H9 (cell line): ENCODE measurements at regions not wholly inside any gene's neighbourhood (a gene's known extent, or its start where the extent isn't known, plus 50 kb on each side); places are given as distances from the start of the nearest gene placed in this dataset.

Experiments used
- DNase-seq: peaks from one replicate; pipeline ENCODE4 v3.0.0-alpha.2; 2017
- H2AFZ ChIP-seq: one replicate; pipeline ENCODE4 v1.6.1; 2013; ENCODE audit warnings: mild to moderate bottlenecking, low read length, control low read depth, moderate library complexity
- H2AK5ac ChIP-seq: 2 replicates; pipeline ENCODE4 v1.6.1; 2013; ENCODE audit warnings: low read length, control low read depth, mixed read lengths; ENCODE audit not compliant: insufficient read length
- H2BK120ac ChIP-seq: one replicate; pipeline ENCODE4 v1.6.1; 2013; ENCODE audit warnings: low read depth, mild to moderate bottlenecking, low read length, control low read depth, inconsistent platforms; ENCODE audit not compliant: poor library complexity, severe bottlenecking
- H2BK12ac ChIP-seq: 2 replicates; pipeline ENCODE4 v1.6.1; 2013; ENCODE audit warnings: low read length, control low read depth, mixed read lengths, low read depth; ENCODE audit not compliant: insufficient read length
- H2BK15ac ChIP-seq: 2 replicates; pipeline ENCODE4 v1.6.1; 2013; ENCODE audit warnings: low read depth, low read length, control low read depth
- H2BK20ac ChIP-seq: one replicate; pipeline ENCODE4 v1.6.1; 2013; ENCODE audit warnings: low read depth, mild to moderate bottlenecking, low read length, control low read depth, inconsistent platforms; ENCODE audit not compliant: poor library complexity, severe bottlenecking
- H2BK5ac ChIP-seq: 2 replicates; pipeline ENCODE4 v1.6.1; 2013; ENCODE audit warnings: low read length, control low read depth, mixed read lengths; ENCODE audit not compliant: insufficient read length
- H3K14ac ChIP-seq: 2 replicates; pipeline ENCODE4 v1.6.1; 2013; ENCODE audit warnings: low read length, control low read depth; ENCODE audit not compliant: insufficient read depth
- H3K18ac ChIP-seq: 2 replicates; pipeline ENCODE4 v1.6.1; 2013; ENCODE audit warnings: low read depth, mild to moderate bottlenecking, mixed read lengths, low read length, control low read depth; ENCODE audit not compliant: insufficient read length
- H3K23ac ChIP-seq: 2 replicates; pipeline ENCODE4 v1.6.1; 2013; ENCODE audit warnings: low read length, control low read depth, mixed read lengths, low read depth; ENCODE audit not compliant: insufficient read length
- H3K23me2 ChIP-seq: 2 replicates; pipeline ENCODE4 v1.6.1; 2013; ENCODE audit warnings: low read depth, mild to moderate bottlenecking, mixed read lengths, low read length, control low read depth; ENCODE audit not compliant: insufficient read length, poor library complexity, severe bottlenecking
- H3K27ac ChIP-seq: 2 replicates; pipeline ENCODE4 v1.5.1; 2013; ENCODE audit warnings: low read length, control low read depth, mixed read lengths, low read depth; ENCODE audit not compliant: insufficient read length
- H3K27me3 ChIP-seq: 2 replicates; pipeline ENCODE4 v1.6.1; 2013; ENCODE audit warnings: low read length, control low read depth, inconsistent platforms; ENCODE audit not compliant: insufficient read depth
- H3K4ac ChIP-seq: 2 replicates; pipeline ENCODE4 v1.6.1; 2013; ENCODE audit warnings: low read depth, mild to moderate bottlenecking, control low read depth, inconsistent platforms, low read length, moderate library complexity
- H3K4me1 ChIP-seq: 2 replicates; pipeline ENCODE4 v1.6.1; 2013; ENCODE audit warnings: low read length, control low read depth, inconsistent platforms; ENCODE audit not compliant: insufficient read depth
- H3K4me2 ChIP-seq: 2 replicates; pipeline ENCODE4 v1.6.1; 2013; ENCODE audit warnings: low read length, control low read depth, mixed read lengths; ENCODE audit not compliant: insufficient read length, insufficient read depth
- H3K56ac ChIP-seq: 2 replicates; pipeline ENCODE4 v1.6.1; 2013; ENCODE audit warnings: low read depth, mild to moderate bottlenecking, mixed read lengths, low read length, control low read depth; ENCODE audit not compliant: insufficient read length
- H3K79me1 ChIP-seq: 2 replicates; pipeline ENCODE4 v1.6.1; 2013; ENCODE audit warnings: low read depth, mild to moderate bottlenecking, moderate library complexity, low read length, control low read depth, inconsistent platforms; ENCODE audit not compliant: insufficient read depth, poor library complexity, severe bottlenecking
- H3K79me2 ChIP-seq: 2 replicates; pipeline ENCODE4 v1.6.1; 2013; ENCODE audit warnings: low read length, control low read depth, inconsistent platforms; ENCODE audit not compliant: insufficient read depth
- H3K9ac ChIP-seq: 2 replicates; pipeline ENCODE4 v1.6.1; 2013; ENCODE audit warnings: low read length, control low read depth, mixed read lengths; ENCODE audit not compliant: insufficient read length; ENCODE audit errors: extremely low read depth
- H3K9me3 ChIP-seq: one replicate; pipeline ENCODE4 v1.6.1; 2013; ENCODE audit warnings: low read depth, low read length, inconsistent platforms; ENCODE audit not compliant: control insufficient read depth
- H3T11ph ChIP-seq: one replicate; pipeline ENCODE4 v1.6.1; 2013; ENCODE audit warnings: mild to moderate bottlenecking, low read length, control low read depth, inconsistent platforms
- H4K20me1 ChIP-seq: one replicate; pipeline ENCODE4 v1.6.1; 2013; ENCODE audit not compliant: control insufficient read depth, insufficient read length, insufficient read depth
- H4K5ac ChIP-seq: 2 replicates; pipeline ENCODE4 v1.6.1; 2013; ENCODE audit warnings: low read depth, mild to moderate bottlenecking, mixed read lengths, low read length, control low read depth; ENCODE audit not compliant: insufficient read length
- H4K8ac ChIP-seq: replicated peaks from 2 replicates; pipeline ENCODE4 v1.6.1; 2013; ENCODE audit warnings: low read length, control low read depth, mixed read lengths, low read depth; ENCODE audit not compliant: insufficient read length
- H4K91ac ChIP-seq: 2 replicates; pipeline ENCODE4 v1.6.1; 2013; ENCODE audit warnings: low read depth, mild to moderate bottlenecking, moderate library complexity, mixed read lengths, low read length, control low read depth; ENCODE audit not compliant: insufficient read length
- H3K27ac Mint-ChIP-seq, 3 experiments: 2 replicates in 2 of 3; 3 replicates in 1 of 3; pipeline ENCODE4 v1.8.0; 2020 to 2021; ENCODE audit warnings: mixed read lengths in 3 of 3, mild to moderate bottlenecking in 1 of 3, moderate library complexity in 1 of 3
- H3K27me3 Mint-ChIP-seq: 2 replicates; pipeline ENCODE4 v1.8.0; 2021; ENCODE audit warnings: low read depth, mild to moderate bottlenecking, moderate library complexity, mixed read lengths
- H3K36me3 Mint-ChIP-seq, 3 experiments: 2 replicates in 2 of 3; 3 replicates in 1 of 3; pipeline ENCODE4 v1.8.0; 2020 to 2021; ENCODE audit warnings: low read depth in 3 of 3, mixed read lengths in 3 of 3; ENCODE audit not compliant: insufficient read depth in 1 of 3
- H3K4me1 Mint-ChIP-seq, 2 experiments: 2 replicates each; pipeline ENCODE4 v1.8.0; 2020; ENCODE audit warnings: mixed read lengths in 2 of 2
- H3K4me3 Mint-ChIP-seq, 2 experiments: 2 replicates in 1 of 2; 3 replicates in 1 of 2; pipeline ENCODE4 v1.8.0; 2020 to 2021; ENCODE audit warnings: mild to moderate bottlenecking in 2 of 2, mixed read lengths in 2 of 2, moderate library complexity in 1 of 2
- H3K9me3 Mint-ChIP-seq, 2 experiments: 2 replicates in 1 of 2; 3 replicates in 1 of 2; pipeline ENCODE4 v1.8.0; 2020; ENCODE audit warnings: mild to moderate bottlenecking in 2 of 2, mixed read lengths in 2 of 2, moderate library complexity in 1 of 2
- CTCF ChIP-seq: fragments of 200-600 bp; sonication (generic); conservative IDR thresholded peaks from 3 replicates; pipeline ENCODE4 v1.8.0; 2021; ENCODE audit warnings: antibody characterized with exemption, mild to moderate bottlenecking
- WGBS: extraction: QIAGEN DNeasy Blood & Tissue Kit; methylation state at CpG from one replicate; pipeline ENCODE4 v1.1.7; 2013; ENCODE audit warnings: missing lambda C conversion rate, low lambda C conversion rate, mixed read lengths; ENCODE audit not compliant: insufficient read length; ENCODE audit errors: extremely low coverage; 5-methylcytosine and 5-hydroxymethylcytosine counted together

DNA sequence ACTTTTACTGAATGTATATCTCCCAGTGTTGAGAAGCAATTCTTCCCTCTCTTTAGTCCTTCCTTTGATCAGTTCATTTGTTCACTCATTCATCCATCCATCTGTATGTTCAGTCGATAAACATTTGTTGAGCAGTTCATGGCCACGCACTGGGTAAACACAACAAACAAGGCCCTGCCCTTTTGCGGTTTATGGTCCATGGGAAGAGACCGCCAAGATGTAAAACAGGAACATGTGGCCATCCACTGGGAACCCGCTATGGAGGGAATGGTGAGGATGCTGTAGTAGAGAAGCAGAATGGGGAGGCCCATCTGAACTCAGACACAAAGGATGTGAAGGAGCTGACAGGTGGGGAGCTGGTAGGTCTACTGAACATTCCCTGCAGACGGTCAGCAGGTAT lies 102.7 kb upstream of the SPRY4 start:
- Mint-ChIP-seq H3K9me3 (no peaks in the 10 kb centered on the region), H3K27me3 (no peaks in the 10 kb centered on the region), H3K36me3 (no peaks in the 10 kb centered on the region; a peak in 1 of 7 replicates), H3K4me1 (peaks cover 25% of the 10 kb centered on the region in 2 experiments), H3K4me3 (peak overlapping the region in 1 of 2 experiments; percentile 5; a peak in 1 of 5 replicates), H3K27ac (peak overlapping the region in 1 of 3 experiments; percentile 41; a peak in 1 of 7 replicates)
- Histone ChIP-seq H3K79me2 (no peaks in the 10 kb centered on the region), H3K27me3 (no peaks in the 10 kb centered on the region), H3K23me2 (no peaks in the 10 kb centered on the region), H3K27ac (no peak overlapping the region), H2AFZ (no peak overlapping the region), H4K5ac (no peak overlapping the region), H4K20me1 (no peaks in the 10 kb centered on the region), H2AK5ac (no peak overlapping the region), H3K4ac (no peak overlapping the region), H3K14ac (no peak overlapping the region), H4K8ac (no peak overlapping the region), H3K9ac (no peak overlapping the region), H3K9me3 (no peaks in the 10 kb centered on the region), H3K4me2 (no peak overlapping the region), H3K18ac (no peak overlapping the region), H2BK12ac (no peak overlapping the region), H3K56ac (no peak overlapping the region), H4K91ac (no peak overlapping the region), H2BK20ac (no peak overlapping the region), H3K4me1 (peaks cover 8% of the 10 kb centered on the region; the same call in 1 of the 2 replicates), H3T11ph (no peak overlapping the region), H2BK15ac (no peak overlapping the region), H2BK120ac (no peak overlapping the region), H2BK5ac (no peak overlapping the region), H3K23ac (no peak overlapping the region), H3K79me1 (no peaks in the 10 kb centered on the region)
- no CpG with 5 or more reads among the region's 6 CpGs for WGBS
- DNase-seq, result no peak
- no peak for TF ChIP-seq CTCF
